ENCODE measurements at regions not wholly inside any gene's neighbourhood (a gene's known extent, or its start where the extent isn't known, plus 50 kb on each side); places are given as distances from the start of the nearest gene placed in this dataset.

DNA sequence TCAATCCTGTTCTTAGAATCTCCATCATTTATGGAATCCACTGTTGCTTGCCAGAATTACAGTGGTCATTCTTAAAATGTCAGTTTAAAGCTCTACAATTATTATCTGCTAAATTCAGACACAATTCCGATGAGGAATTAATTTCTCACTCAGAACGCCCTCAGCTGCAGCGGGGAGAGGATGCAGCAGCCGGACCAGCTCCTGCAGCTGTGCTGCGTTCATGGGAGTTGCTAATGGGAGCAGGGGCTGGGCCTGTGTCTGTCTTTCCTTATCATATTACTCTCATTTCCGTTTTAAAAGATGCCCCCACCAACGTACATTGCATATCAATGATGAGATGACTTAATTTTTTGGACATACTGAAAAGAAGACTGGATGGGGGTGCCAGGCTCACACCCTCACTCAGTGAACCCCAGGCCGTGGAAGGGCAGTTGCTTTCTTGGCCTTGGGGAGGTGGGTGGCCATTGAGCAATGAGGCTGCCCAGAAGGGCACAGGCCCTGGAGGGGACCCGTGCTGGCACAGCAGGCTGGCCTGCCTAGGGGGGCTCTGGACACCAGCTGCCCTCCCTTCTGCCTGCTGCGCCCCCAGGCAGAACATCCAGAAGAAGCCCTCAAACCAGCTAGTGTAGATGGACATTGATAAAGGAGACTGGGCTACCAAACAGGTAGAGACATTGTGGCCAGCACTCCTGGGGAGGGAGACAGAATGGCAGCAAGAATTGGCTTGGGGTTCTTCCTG lies 503.6 kb upstream of the MYT1L start:
- no peak overlapping the region for H2AFZ ChIP-seq
- TF ChIP-seq CTCF (conservative IDR thresholded peaks at IDR 0.05): no peak
- TF ChIP-seq EZH2 (IDR thresholded peaks at IDR 0.05; ENCODE audit: low read depth): no peak
- peaks cover 64% of the 10 kb centered on the region for H3K27me3 ChIP-seq (ENCODE audit: insufficient read depth, low read depth)
- no peak overlapping the region for H3K4me2 ChIP-seq
- BruUV-seq (replicated peaks): no TSS peak
- H3K4me1 ChIP-seq (replicated peaks; ENCODE audit: insufficient read depth): no peaks in the 10 kb centered on the region
- CTCF ChIA-PET: no interaction called here
- no peaks in the 10 kb centered on the region for H3K36me3 ChIP-seq (ENCODE audit: low read depth)
- H3K79me2 ChIP-seq (ENCODE audit: low read depth): no peaks in the 10 kb centered on the region
- H3K4me3 ChIP-seq: no peak overlapping the region
- no peaks in the 10 kb centered on the region for H3F3A ChIP-seq (ENCODE audit: insufficient read depth, low read depth)
- no peak overlapping the region for H3K27ac ChIP-seq
- H3K9me2 ChIP-seq (ENCODE audit: insufficient read depth): no peaks in the 10 kb centered on the region
- DNase-seq: no peak
- no peaks in the 10 kb centered on the region for H4K20me1 ChIP-seq (ENCODE audit: insufficient read depth)
- POLR2A ChIA-PET (ENCODE audit: unreplicated experiment): no interaction called here
- no peaks in the 10 kb centered on the region for H3K9me3 ChIP-seq (ENCODE audit: insufficient read depth, low read depth)
- intact Hi-C loops (cut with micrococcal nuclease; ENCODE audit: unreplicated experiment): no loop called here

- TF ChIP-seq EZH2 (IDR thresholded peaks at IDR 0.05; ENCODE audit: low read depth) (no peak), CTCF (conservative IDR thresholded peaks at IDR 0.05) (no peak)
- no TSS peak for BruUV-seq (replicated peaks)
- Histone ChIP-seq H3K27ac (no peak overlapping the region), H4K20me1 (ENCODE audit: insufficient read depth) (no peaks in the 10 kb centered on the region), H2AFZ (no peak overlapping the region), H3K4me3 (no peak overlapping the region), H3F3A (ENCODE audit: insufficient read depth, low read depth) (no peaks in the 10 kb centered on the region), H3K4me1 (replicated peaks; ENCODE audit: insufficient read depth) (no peaks in the 10 kb centered on the region), H3K9me2 (ENCODE audit: insufficient read depth) (no peaks in the 10 kb centered on the region), H3K27me3 (ENCODE audit: insufficient read depth, low read depth) (peaks cover 64% of the 10 kb centered on the region), H3K79me2 (ENCODE audit: low read depth) (no peaks in the 10 kb centered on the region), H3K36me3 (ENCODE audit: low read depth) (no peaks in the 10 kb centered on the region), H3K9me3 (ENCODE audit: insufficient read depth, low read depth) (no peaks in the 10 kb centered on the region), H3K4me2 (no peak overlapping the region)
- DNase-seq: no peak
- ChIA-PET CTCF (no interaction called here), POLR2A (ENCODE audit: unreplicated experiment) (no interaction called here)
- intact Hi-C loops (cut with micrococcal nuclease; ENCODE audit: unreplicated experiment): no loop called here
These were observed 503.0 kb upstream of the MYT1L start for GRCh38 chr2:2834105-2834504.

GRCh38 chr2:2832657-2833056 lies 501.6 kb upstream of the MYT1L start:
- H3K27ac ChIP-seq: no peak overlapping the region
- no peak overlapping the region for H3K4me2 ChIP-seq
- TF ChIP-seq EZH2 (IDR thresholded peaks at IDR 0.05; ENCODE audit: low read depth): no peak
- TF ChIP-seq CTCF (conservative IDR thresholded peaks at IDR 0.05): no peak
- H3K9me2 ChIP-seq (ENCODE audit: insufficient read depth): no peaks in the 10 kb centered on the region
- ChIA-PET POLR2A (ENCODE audit: unreplicated experiment) (no interaction called here), CTCF (no interaction called here)
- H3K9me3 ChIP-seq (ENCODE audit: insufficient read depth, low read depth): no peaks in the 10 kb centered on the region
- H3K4me3 ChIP-seq: no peak overlapping the region
- H4K20me1 ChIP-seq (ENCODE audit: insufficient read depth): no peaks in the 10 kb centered on the region
- DNase-seq: no peak
- H3K36me3 ChIP-seq (ENCODE audit: low read depth): no peaks in the 10 kb centered on the region
- peaks cover 64% of the 10 kb centered on the region for H3K27me3 ChIP-seq (ENCODE audit: insufficient read depth, low read depth)
- H3K4me1 ChIP-seq (replicated peaks; ENCODE audit: insufficient read depth): no peaks in the 10 kb centered on the region
- intact Hi-C loops (cut with micrococcal nuclease; ENCODE audit: unreplicated experiment): no loop called here
- no peak overlapping the region for H2AFZ ChIP-seq
- no peaks in the 10 kb centered on the region for H3K79me2 ChIP-seq (ENCODE audit: low read depth)
- BruUV-seq (replicated peaks): no TSS peak
- no peaks in the 10 kb centered on the region for H3F3A ChIP-seq (ENCODE audit: insufficient read depth, low read depth)

Data from PC-9 (cell line).